GM19372 (cell line): ENCODE measurements at regions not wholly inside any gene's neighbourhood (a gene's known extent, or its start where the extent isn't known, plus 50 kb on each side); places are given as distances from the start of the nearest gene placed in this dataset.
"Not testable (repeated sequence)": the region's sequence is repeated elsewhere in the genome, so short reads cannot be mapped to it uniquely, and the experiment has no call there.

ENCODE experiments used
- ATAC-seq: cut with Tn5 transposase; IDR thresholded peaks from one replicate; pipeline ENCODE4 v1.9.1; 2021; ENCODE audit warnings: mild to moderate bottlenecking, low read depth, moderate library complexity; ENCODE audit not compliant: unreplicated experiment

- no peak for ATAC-seq
Measured at GRCh38 chr16:9599415-9600120, 508.1 kb downstream of the HAPSTR1 start.

- ATAC-seq: no peak
Measured at GRCh38 chr16:9602189-9602588, 510.7 kb downstream of the HAPSTR1 start.

- ATAC-seq: no peak
Measured at GRCh38 chr16:9603316-9603715, 511.9 kb downstream of the HAPSTR1 start.

DNA sequence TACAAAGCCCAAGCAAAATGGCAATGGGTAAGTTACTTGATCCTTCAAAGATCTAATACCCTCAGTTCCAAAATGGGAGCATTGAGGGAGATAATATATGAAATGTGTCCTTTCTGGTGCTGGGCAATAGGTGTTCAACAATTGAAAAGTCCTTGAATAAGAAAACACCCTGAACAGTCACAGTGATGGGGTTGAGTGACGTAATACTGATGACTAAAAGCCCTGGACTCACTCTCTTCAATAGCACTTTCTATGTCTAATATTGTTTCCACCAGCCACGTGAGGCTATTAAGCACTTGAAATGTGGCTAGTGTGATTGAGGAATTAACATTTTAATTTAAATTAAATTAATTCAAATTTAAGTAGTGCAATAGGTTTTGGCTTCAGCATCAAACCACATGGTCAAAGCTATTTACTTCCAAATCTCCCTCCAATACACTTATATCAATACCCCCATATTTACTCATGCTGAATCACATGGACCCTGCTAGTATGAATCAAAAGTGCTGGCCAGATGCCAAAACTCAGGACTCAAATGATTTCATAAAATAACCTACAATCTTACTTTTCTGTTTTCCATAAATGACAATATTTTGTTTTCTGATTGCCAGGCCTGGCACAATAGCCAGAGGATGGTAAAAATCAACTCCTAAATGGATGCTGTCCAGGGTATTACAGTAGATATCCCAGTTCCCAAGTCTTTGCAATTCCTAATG is 516.2 kb downstream of the HAPSTR1 start:
- no peak for ATAC-seq

GRCh38 chr16:9610727-9611126 is 519.3 kb downstream of the HAPSTR1 start:
- no peak for ATAC-seq

- no peak for ATAC-seq
Measured at GRCh38 chr16:9612267-9612666, 520.8 kb downstream of the HAPSTR1 start.

GRCh38 chr16:9614389-9614788 is 522.9 kb downstream of the HAPSTR1 start:
- no peak for ATAC-seq

DNA sequence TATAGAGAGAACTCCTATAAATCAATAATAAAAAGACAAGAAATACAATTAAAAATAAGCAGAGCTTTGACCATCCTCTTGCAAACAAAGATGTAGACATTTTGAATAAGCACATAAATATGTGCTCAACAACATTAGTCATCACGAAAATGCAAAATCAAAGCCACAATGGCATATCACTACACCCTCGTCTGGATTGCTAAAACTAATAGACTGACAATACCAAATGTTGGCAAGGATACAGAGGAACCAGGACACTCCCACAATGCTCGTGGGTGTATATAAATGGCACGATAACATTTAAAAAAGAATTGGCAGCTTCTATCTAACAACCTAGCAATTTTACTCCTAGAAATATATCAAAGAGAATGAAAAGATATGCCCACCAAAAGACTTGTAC is 530.8 kb downstream of the HAPSTR1 start:
- no peak for ATAC-seq

DNA sequence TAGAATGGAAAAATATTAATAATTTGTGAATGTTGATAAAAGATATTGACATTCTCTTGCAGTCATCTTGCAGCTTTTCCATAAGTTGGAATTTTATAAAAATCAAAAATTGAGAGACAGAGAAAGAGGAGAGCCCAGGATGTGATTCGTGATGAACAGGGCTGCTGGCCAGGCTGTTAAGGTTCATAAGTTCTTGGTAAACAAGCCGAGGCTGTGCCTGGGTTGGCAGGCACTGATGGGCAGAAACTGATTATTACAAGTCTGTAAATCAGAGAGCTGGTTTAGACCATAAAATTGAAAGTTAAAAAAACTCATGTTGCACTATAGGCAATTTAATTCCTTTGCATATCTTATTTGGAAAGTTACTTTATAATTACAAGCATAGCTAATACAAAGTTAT is 533.7 kb downstream of the HAPSTR1 start:
- no peak for ATAC-seq

- ATAC-seq: no peak
Measured at GRCh38 chr16:9627427-9627826, 536.0 kb downstream of the HAPSTR1 start.

GRCh38 chr16:9630119-9630518 is 538.7 kb downstream of the HAPSTR1 start:
- no peak for ATAC-seq

- no peak for ATAC-seq
Measured at GRCh38 chr16:9630985-9631384, 539.5 kb downstream of the HAPSTR1 start.

DNA sequence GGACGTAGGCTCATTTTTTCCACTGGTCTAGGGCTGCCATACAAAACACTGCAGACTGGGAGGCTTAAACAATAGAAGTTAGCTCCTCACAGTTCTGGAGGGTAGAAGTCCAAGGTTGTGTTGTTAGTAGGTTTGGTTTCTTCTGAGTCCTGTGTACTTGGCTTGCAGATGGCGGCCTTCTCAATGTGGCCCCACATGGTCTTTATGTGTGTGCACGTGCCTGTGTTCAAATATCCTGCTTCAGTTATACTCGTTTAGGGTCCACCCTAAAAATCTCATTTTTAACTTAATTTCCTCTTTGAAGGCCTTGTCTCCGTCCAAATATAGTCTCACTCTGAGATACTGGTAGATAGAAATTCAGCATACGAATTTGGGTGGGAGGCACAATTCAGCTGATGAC is 542.4 kb downstream of the HAPSTR1 start:
- ATAC-seq: no peak

- ATAC-seq: not testable (repeated sequence)
Measured at GRCh38 chr16:9635150-9635720, 543.8 kb downstream of the HAPSTR1 start.

- no peak for ATAC-seq
Measured at GRCh38 chr16:9644258-9644657, 538.0 kb downstream of the GRIN2A start.

GRCh38 chr16:9645911-9646310 is 536.3 kb downstream of the GRIN2A start:
- ATAC-seq: no peak

GRCh38 chr16:9647981-9648701 is 534.1 kb downstream of the GRIN2A start:
- ATAC-seq: no peak

DNA sequence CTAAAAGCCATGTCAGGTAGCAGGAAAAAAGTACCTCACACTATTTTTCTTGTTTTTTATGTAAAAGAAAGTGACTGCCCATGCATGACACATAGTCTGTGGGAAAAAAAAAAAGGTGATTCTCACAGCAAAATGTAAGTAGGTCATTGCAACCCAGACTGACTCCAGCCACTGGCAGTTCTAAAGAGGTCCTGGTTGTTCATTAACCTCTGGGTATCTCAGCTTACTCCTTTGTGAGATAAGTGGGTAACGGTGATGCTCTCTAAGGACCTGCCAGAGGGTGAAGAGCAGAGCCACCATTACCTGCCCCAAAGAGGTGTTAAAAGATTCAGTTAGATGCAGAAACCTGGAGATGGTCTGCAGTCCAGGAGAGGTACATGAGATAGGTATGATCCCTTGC is 531.9 kb downstream of the GRIN2A start:
- ATAC-seq: no peak

DNA sequence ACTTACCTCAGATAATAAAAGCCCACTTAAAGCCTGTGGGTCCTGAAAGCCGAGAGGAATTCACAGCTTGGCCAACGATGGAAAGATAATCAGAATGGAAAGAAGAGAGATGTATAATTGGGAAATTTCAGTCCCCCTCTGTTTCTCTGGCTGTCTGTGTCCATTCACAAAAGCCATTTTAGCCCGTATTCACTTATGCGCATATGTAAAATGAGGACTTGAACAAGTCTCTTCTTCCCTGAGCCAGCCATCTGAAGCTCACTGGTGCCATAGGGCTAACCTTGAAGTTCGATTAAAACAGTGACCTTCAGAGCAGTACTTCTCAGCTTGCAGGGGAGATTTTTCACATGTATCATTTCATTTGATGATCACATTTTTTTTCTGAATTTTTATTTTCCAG is 527.2 kb downstream of the GRIN2A start:
- ATAC-seq: no peak

DNA sequence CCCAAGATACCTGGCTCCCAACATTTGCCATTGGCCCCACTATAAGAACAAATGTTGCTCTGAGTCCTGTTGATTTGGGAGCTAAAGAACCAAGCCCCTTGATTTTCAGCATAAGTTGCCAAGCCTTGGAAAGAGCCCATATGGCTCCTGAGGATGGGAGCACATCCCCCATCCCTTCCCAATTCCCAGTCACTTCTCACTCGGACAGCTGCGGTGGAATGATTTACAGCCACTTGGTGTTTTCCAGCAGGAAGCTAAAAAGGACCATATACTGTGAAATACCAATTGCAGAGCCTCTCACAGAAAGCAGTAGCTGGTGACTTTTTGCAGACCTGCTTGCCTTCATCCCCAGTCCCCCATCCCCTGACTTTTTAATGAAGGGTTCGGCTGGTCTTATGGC is 524.6 kb downstream of the GRIN2A start:
- no peak for ATAC-seq

GRCh38 chr16:9658164-9658563 is 524.1 kb downstream of the GRIN2A start:
- no peak for ATAC-seq
